ENCODE measurements at regions not wholly inside any gene's neighbourhood (a gene's known extent, or its start where the extent isn't known, plus 50 kb on each side); places are given as distances from the start of the nearest gene placed in this dataset.

DNA sequence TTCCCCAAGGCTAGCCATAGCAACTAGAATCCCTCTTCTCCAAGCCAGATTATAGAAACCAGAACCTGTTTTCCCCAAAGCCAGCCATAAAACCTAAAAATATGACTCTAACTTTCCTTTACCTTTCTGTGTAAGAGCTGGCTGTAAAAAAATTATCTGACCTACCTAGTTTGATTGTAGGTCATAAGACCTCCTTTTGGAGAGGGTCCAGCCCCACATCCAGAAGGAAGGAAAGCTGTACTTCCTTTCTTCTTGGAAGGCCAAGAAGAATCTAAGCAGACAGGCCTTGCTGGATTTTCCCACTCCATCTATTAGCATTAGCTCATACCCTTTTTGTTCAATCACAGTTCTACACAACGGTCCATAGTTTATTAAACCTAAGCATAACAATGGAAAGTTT is 1006.3 kb downstream of the SORCS3 start:
- CTCF ChIA-PET (ENCODE audit: unreplicated experiment): no interaction called here
- no peak for DNase-seq (ENCODE audit: low spot score)
- intact Hi-C loops (cut with micrococcal nuclease; ENCODE audit: unreplicated experiment): no loop called here
- Histone ChIP-seq H3K79me2 (ENCODE audit: insufficient read depth, low read depth, low read length) (no peaks in the 10 kb centered on the region), H3K4me2 (ENCODE audit: low read length) (no peak overlapping the region), H3K36me3 (ENCODE audit: insufficient read depth, low read length) (no peaks in the 10 kb centered on the region), H3K9me2 (ENCODE audit: insufficient read depth, low read length) (no peaks in the 10 kb centered on the region), H3K4me1 (ENCODE audit: insufficient read depth, low read length, poor library complexity, severe bottlenecking) (no peaks in the 10 kb centered on the region), H3K9me3 (ENCODE audit: low read length) (no peaks in the 10 kb centered on the region), H4K20me1 (ENCODE audit: insufficient read depth, low read length) (no peaks in the 10 kb centered on the region), H2AFZ (ENCODE audit: low read length) (no peak overlapping the region), H3K27ac (ENCODE audit: low read depth, low read length, poor library complexity, severe bottlenecking) (no peak overlapping the region), H3K4me3 (ENCODE audit: low read depth, low read length, poor library complexity, severe bottlenecking) (no peak overlapping the region)
- BruUV-seq (replicated peaks): no TSS peak
- POLR2A ChIA-PET: no interaction called here
- no peak for TF ChIP-seq EZH2phosphoT487 (IDR thresholded peaks at IDR 0.05; ENCODE audit: borderline replicate concordance, low read depth, low read length)
- TF ChIP-seq, protein P1, sequence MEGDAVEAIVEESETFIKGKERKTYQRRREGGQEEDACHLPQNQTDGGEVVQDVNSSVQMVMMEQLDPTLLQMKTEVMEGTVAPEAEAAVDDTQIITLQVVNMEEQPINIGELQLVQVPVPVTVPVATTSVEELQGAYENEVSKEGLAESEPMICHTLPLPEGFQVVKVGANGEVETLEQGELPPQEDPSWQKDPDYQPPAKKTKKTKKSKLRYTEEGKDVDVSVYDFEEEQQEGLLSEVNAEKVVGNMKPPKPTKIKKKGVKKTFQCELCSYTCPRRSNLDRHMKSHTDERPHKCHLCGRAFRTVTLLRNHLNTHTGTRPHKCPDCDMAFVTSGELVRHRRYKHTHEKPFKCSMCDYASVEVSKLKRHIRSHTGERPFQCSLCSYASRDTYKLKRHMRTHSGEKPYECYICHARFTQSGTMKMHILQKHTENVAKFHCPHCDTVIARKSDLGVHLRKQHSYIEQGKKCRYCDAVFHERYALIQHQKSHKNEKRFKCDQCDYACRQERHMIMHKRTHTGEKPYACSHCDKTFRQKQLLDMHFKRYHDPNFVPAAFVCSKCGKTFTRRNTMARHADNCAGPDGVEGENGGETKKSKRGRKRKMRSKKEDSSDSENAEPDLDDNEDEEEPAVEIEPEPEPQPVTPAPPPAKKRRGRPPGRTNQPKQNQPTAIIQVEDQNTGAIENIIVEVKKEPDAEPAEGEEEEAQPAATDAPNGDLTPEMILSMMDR (conservative IDR thresholded peaks at IDR 0.05; ENCODE audit: low read length): no peak

DNA sequence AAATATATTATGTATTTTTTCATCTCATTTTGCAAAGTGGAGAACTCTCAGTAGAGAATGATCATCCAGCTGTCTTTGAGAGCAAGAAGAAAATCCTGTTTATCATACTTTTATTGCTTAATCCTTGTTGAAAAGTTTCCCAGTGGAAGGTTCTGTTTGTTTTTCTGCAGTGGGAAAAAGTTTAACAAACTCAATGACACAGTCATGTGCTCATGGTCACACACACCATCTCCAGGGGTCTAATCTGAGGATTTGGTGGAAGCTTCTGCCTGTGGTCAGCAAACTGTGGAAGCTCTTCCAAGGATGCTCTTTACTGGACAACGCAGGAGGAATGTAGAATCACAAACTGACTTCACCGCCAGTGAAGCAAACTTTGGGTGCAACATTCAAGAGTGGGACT is 1003.9 kb downstream of the SORCS3 start:
- Histone ChIP-seq H3K4me1 (ENCODE audit: insufficient read depth, low read length, poor library complexity, severe bottlenecking) (no peaks in the 10 kb centered on the region), H3K4me3 (ENCODE audit: low read depth, low read length, poor library complexity, severe bottlenecking) (no peak overlapping the region), H2AFZ (ENCODE audit: low read length) (no peak overlapping the region), H3K36me3 (ENCODE audit: insufficient read depth, low read length) (no peaks in the 10 kb centered on the region), H3K9me2 (ENCODE audit: insufficient read depth, low read length) (no peaks in the 10 kb centered on the region), H3K79me2 (ENCODE audit: insufficient read depth, low read depth, low read length) (no peaks in the 10 kb centered on the region), H3K4me2 (ENCODE audit: low read length) (no peak overlapping the region), H3K9me3 (ENCODE audit: low read length) (no peaks in the 10 kb centered on the region), H3K27ac (ENCODE audit: low read depth, low read length, poor library complexity, severe bottlenecking) (no peak overlapping the region), H4K20me1 (ENCODE audit: insufficient read depth, low read length) (no peaks in the 10 kb centered on the region)
- intact Hi-C loops (cut with micrococcal nuclease; ENCODE audit: unreplicated experiment): no loop called here
- no peak for DNase-seq (ENCODE audit: low spot score)
- CTCF ChIA-PET (ENCODE audit: unreplicated experiment): no interaction called here
- TF ChIP-seq, protein P1 (conservative IDR thresholded peaks at IDR 0.05; ENCODE audit: low read length): no peak
- no peak for TF ChIP-seq EZH2phosphoT487 (IDR thresholded peaks at IDR 0.05; ENCODE audit: borderline replicate concordance, low read depth, low read length)
- POLR2A ChIA-PET: no interaction called here
- BruUV-seq (replicated peaks): no TSS peak

DNA sequence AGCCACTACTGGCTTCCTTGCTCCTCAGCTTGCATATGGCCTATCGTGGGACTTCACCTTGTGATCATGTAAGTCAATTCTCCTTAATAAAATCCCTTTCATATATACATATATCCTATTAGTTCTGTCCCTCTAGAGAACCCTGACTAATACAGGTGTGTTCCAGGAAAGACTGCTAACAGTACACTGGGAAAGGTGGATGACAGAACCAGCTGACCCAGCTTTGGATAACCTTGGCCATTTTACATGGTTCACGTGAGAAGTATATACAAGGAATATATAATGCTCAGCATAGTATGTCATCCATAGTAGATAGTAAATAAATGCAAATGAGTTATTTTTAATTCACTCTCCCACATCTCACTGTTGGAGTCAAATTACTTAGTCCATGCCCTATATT is 1003.5 kb downstream of the SORCS3 start:
- Histone ChIP-seq H3K4me3 (ENCODE audit: low read depth, low read length, poor library complexity, severe bottlenecking) (no peak overlapping the region), H3K9me2 (ENCODE audit: insufficient read depth, low read length) (no peaks in the 10 kb centered on the region), H3K4me2 (ENCODE audit: low read length) (no peak overlapping the region), H3K27ac (ENCODE audit: low read depth, low read length, poor library complexity, severe bottlenecking) (no peak overlapping the region), H3K36me3 (ENCODE audit: insufficient read depth, low read length) (no peaks in the 10 kb centered on the region), H3K79me2 (ENCODE audit: insufficient read depth, low read depth, low read length) (no peaks in the 10 kb centered on the region), H2AFZ (ENCODE audit: low read length) (no peak overlapping the region), H3K9me3 (ENCODE audit: low read length) (no peaks in the 10 kb centered on the region), H3K4me1 (ENCODE audit: insufficient read depth, low read length, poor library complexity, severe bottlenecking) (no peaks in the 10 kb centered on the region), H4K20me1 (ENCODE audit: insufficient read depth, low read length) (no peaks in the 10 kb centered on the region)
- TF ChIP-seq, protein P1 (conservative IDR thresholded peaks at IDR 0.05; ENCODE audit: low read length): no peak
- no peak for TF ChIP-seq EZH2phosphoT487 (IDR thresholded peaks at IDR 0.05; ENCODE audit: borderline replicate concordance, low read depth, low read length)
- ChIA-PET POLR2A (no interaction called here), CTCF (ENCODE audit: unreplicated experiment) (no interaction called here)
- intact Hi-C loops (cut with micrococcal nuclease; ENCODE audit: unreplicated experiment): no loop called here
- BruUV-seq (replicated peaks): no TSS peak
- DNase-seq (ENCODE audit: low spot score): no peak
